ENCODE measurements at regions not wholly inside any gene's neighbourhood (a gene's known extent, or its start where the extent isn't known, plus 50 kb on each side); places are given as distances from the start of the nearest gene placed in this dataset.
A peak's percentile ranks its signal among the peaks of the same experiment; 100 is the strongest.
"Not testable (repeated sequence)": the region's sequence is repeated elsewhere in the genome, so short reads cannot be mapped to it uniquely, and the experiment has no call there.

GRCh38 chr2:152263911-152264310, 71.1 kb upstream of the FMNL2 start:
- ChIA-PET CTCF (no interaction called here), POLR2A (no interaction called here)
- TF ChIP-seq USF1 (IDR thresholded peaks at IDR 0.05; ENCODE audit: borderline replicate concordance, low read depth) (no peak), NRF1 (IDR thresholded peaks at IDR 0.05; ENCODE audit: low read depth, low read length) (no peak), GABPA (IDR thresholded peaks at IDR 0.05; ENCODE audit: low read depth) (no peak), MAX (IDR thresholded peaks at IDR 0.05; ENCODE audit: low read depth) (no peak), RFX5 (IDR thresholded peaks at IDR 0.05; ENCODE audit: low read length) (no peak), CTCF (IDR thresholded peaks at IDR 0.05) (no peak)
- no peaks in the 10 kb centered on the region for H3K79me2 ChIP-seq (ENCODE audit: insufficient read depth)
- no peak overlapping the region for H2AFZ ChIP-seq (ENCODE audit: low read depth)
- no peak for DNase-seq
- H3K4me2 ChIP-seq: no peak overlapping the region
- H3K9me2 ChIP-seq: no peaks in the 10 kb centered on the region
- no peaks in the 10 kb centered on the region for H3F3A ChIP-seq (replicated peaks; ENCODE audit: insufficient read depth)
- no peaks in the 10 kb centered on the region for H3K9me3 ChIP-seq
- no peak overlapping the region for H3K4me3 ChIP-seq (ENCODE audit: low read depth in 2 of 2, low read length in 1 of 2)
- H3K4me1 ChIP-seq (ENCODE audit: control insufficient read depth in 1 of 2, insufficient read depth in 2 of 2, low read depth in 1 of 2, low read length in 1 of 2): no peaks in the 10 kb centered on the region
- no peaks in the 10 kb centered on the region for H3K27me3 ChIP-seq (ENCODE audit: insufficient read depth)
- H4K20me1 ChIP-seq (ENCODE audit: insufficient read depth): no peaks in the 10 kb centered on the region
- H3K27ac ChIP-seq (ENCODE audit: low read depth in 2 of 2, low read length in 1 of 2): no peak overlapping the region
- H3K36me3 ChIP-seq (replicated peaks in 1 of 2; ENCODE audit: control insufficient read depth in 1 of 2, insufficient read depth in 2 of 2, low read length in 1 of 2): no peaks in the 10 kb centered on the region
- no peak overlapping the region for H3K9ac ChIP-seq

- H3K36me3 ChIP-seq (replicated peaks in 1 of 2; ENCODE audit: control insufficient read depth in 1 of 2, insufficient read depth in 2 of 2, low read length in 1 of 2); CTCF ChIA-PET; H3K9me2 ChIP-seq; H3K27me3 ChIP-seq (ENCODE audit: insufficient read depth); H3K79me2 ChIP-seq (ENCODE audit: insufficient read depth); POLR2A ChIA-PET; H3K4me1 ChIP-seq (ENCODE audit: control insufficient read depth in 1 of 2, insufficient read depth in 2 of 2, low read depth in 1 of 2, low read length in 1 of 2); H3K27ac ChIP-seq (ENCODE audit: low read depth in 2 of 2, low read length in 1 of 2); H4K20me1 ChIP-seq (ENCODE audit: insufficient read depth); H3K4me2 ChIP-seq; H3K9ac ChIP-seq; H3K4me3 ChIP-seq (ENCODE audit: low read depth in 2 of 2, low read length in 1 of 2); H2AFZ ChIP-seq (ENCODE audit: low read depth); DNase-seq; H3K9me3 ChIP-seq; H3F3A ChIP-seq (replicated peaks; ENCODE audit: insufficient read depth): not testable (repeated sequence)
- WGBS (ENCODE audit: low lambda C conversion rate): 19% methylated on average over 2 of the region's 2 CpGs
Measured at GRCh38 chr2:152273732-152274260, 61.2 kb upstream of the FMNL2 start.

GRCh38 chr2:152277896-152278295, 57.1 kb upstream of the FMNL2 start:
- WGBS (ENCODE audit: low lambda C conversion rate): 40% methylated on average over 6 of the region's 6 CpGs
- POLR2A ChIA-PET: not testable (repeated sequence)

More at GRCh38 chr2:152277896-152278295, 57.1 kb upstream of the FMNL2 start:
- H3F3A ChIP-seq (replicated peaks; ENCODE audit: insufficient read depth); H3K9ac ChIP-seq; H3K9me2 ChIP-seq; H3K36me3 ChIP-seq (replicated peaks in 1 of 2; ENCODE audit: control insufficient read depth in 1 of 2, insufficient read depth in 2 of 2, low read length in 1 of 2); H3K4me1 ChIP-seq (ENCODE audit: control insufficient read depth in 1 of 2, insufficient read depth in 2 of 2, low read depth in 1 of 2, low read length in 1 of 2); H3K27me3 ChIP-seq (ENCODE audit: insufficient read depth); DNase-seq; H3K4me3 ChIP-seq (ENCODE audit: low read depth in 2 of 2, low read length in 1 of 2); H3K27ac ChIP-seq (ENCODE audit: low read depth in 2 of 2, low read length in 1 of 2); H3K79me2 ChIP-seq (ENCODE audit: insufficient read depth); H4K20me1 ChIP-seq (ENCODE audit: insufficient read depth); H3K9me3 ChIP-seq; H2AFZ ChIP-seq (ENCODE audit: low read depth); H3K4me2 ChIP-seq: not testable (repeated sequence)
- TF ChIP-seq GATA2 (CRISPR knock-in tag; IDR thresholded peaks at IDR 0.05): peak; percentile 73
- CTCF ChIA-PET: interaction anchor here (0.7 kb wide), 1 partner anchor 122 kb away, joined by 3 read pairs; no protein-coding TSS in a partner anchor
